RWPE1 (cell line): ENCODE measurements at regions not wholly inside any gene's neighbourhood (a gene's known extent, or its start where the extent isn't known, plus 50 kb on each side); places are given as distances from the start of the nearest gene placed in this dataset.

Experiments used
- CTCF ChIA-PET: fragments of 350-600 bp; sonication (Branson Sonifier 250); formaldehyde crosslinking; extraction: SDS; loops from one replicate; lab custom pipeline; 2021; lab: Yijun Ruan, JAX
- POLR2A ChIA-PET: fragments of 400-600 bp; formaldehyde crosslinking; extraction: SDS; loops from one replicate; lab custom pipeline; 2020; ENCODE audit warnings: antibody characterized with exemption; ENCODE audit not compliant: low non-redundant PET; lab: Yijun Ruan, JAX
- DNase-seq: peaks from one replicate; pipeline ENCODE4 v3.0.0; 2012; ENCODE audit warnings: low spot score
- H3K27ac ChIP-seq: fragments of 450-650 bp; 2 replicates; pipeline ENCODE4 v1.5.1; 2017
- CTCF ChIP-seq: fragments of 450-650 bp; conservative IDR thresholded peaks from 2 replicates; pipeline ENCODE4 v1.5.1; 2017; ENCODE audit warnings: low read depth, mild to moderate bottlenecking

- no peak for TF ChIP-seq CTCF
- H3K27ac ChIP-seq: no peak overlapping the region
- CTCF ChIA-PET: interaction anchor here (0.6 kb wide), 1 partner anchor 63 kb away, joined by 3 read pairs; no protein-coding TSS in a partner anchor
- no peak for DNase-seq
- POLR2A ChIA-PET: no interaction called here
Measured at GRCh38 chr12:13597837-13598236, 383.6 kb downstream of the GRIN2B start.

DNA sequence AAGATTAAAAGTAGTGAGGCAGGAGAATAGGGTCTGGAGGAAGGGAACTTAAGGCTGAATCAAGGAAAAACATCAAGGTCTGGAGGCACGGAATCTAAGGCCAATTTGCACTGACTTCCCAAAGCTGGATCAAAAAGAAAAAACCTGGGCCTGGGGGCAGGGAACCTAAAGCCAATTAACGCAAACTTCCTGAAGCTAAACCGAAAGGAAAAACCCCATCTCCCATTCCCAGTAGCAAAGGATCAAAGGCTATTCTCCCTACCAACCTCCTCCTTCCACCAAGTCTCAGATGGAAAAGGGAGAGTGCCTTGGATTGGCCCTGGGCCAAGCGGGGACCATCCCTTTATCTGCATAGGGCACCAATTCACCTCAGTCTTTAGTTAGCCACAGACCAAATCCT, 384.2 kb downstream of the GRIN2B start:
- H3K27ac ChIP-seq: no peak overlapping the region
- ChIA-PET CTCF (no interaction called here), POLR2A (no interaction called here)
- no peak for DNase-seq
- no peak for TF ChIP-seq CTCF

DNA sequence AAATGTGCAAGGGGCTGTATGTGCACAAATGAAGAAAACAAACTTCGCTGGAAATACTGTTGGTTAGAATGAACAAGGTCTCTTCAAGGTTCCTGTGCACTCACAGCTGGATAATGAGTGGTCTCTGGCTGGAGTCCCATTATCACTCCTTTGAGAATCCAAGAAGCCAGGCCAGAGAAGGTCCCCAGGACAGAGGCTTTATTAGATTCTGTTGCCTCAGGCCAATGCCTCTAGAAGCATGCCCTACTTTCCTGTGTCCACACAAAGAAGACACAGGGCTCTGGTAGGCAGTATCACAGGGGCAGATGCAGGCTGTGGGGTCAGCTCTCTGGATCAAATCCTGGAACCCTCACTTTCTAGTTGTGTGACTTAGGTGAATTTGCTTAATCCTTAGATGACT, 384.7 kb downstream of the GRIN2B start:
- no peak for TF ChIP-seq CTCF
- CTCF ChIA-PET: no interaction called here
- no peak for DNase-seq
- POLR2A ChIA-PET: no interaction called here
- no peak overlapping the region for H3K27ac ChIP-seq

DNA sequence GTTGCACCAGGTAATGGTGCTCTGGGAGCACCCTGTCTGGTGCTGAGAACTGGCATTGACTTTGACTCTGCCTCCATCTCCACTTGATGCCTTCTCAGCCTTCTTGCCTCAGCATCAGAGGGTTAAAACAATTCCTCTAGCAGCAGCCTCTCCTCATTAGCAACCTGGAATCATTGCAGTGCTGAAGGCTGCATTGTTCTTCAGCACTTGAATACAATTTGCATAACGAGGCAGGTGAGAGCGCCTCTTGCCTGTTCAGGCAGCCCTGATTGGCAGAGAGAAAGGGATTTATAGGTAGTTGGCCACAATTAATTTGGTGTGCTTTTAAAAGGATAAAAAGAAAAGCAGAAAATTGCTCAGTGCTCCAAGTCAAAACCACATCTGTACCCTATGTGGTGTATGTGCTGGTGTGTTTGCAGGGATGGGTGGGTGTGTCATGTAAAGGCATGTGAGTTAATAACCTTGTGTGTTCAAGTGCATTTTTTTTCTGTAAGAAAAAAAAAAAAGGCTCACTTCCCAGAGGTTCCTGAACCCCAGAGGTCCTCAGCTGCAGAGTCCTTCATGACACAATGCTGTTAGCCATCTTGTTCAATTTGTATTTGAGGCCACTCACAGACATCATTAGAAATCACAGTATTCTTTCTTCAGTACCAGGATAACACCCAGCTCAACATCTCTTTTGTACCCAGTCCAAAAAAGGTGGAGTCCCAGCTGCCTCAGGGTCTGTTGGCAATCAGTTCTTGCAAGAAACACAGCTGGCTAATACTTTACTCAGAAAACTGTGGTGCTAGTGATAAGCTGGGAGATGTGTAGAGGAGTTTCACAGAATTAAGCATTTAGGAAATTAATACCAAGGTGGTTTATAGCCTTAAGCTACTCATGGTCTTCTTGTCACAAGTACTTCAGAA, 385.6 kb downstream of the GRIN2B start:
- DNase-seq: no peak
- ChIA-PET POLR2A (no interaction called here), CTCF (no interaction called here)
- no peak for TF ChIP-seq CTCF
- H3K27ac ChIP-seq: no peak overlapping the region

DNA sequence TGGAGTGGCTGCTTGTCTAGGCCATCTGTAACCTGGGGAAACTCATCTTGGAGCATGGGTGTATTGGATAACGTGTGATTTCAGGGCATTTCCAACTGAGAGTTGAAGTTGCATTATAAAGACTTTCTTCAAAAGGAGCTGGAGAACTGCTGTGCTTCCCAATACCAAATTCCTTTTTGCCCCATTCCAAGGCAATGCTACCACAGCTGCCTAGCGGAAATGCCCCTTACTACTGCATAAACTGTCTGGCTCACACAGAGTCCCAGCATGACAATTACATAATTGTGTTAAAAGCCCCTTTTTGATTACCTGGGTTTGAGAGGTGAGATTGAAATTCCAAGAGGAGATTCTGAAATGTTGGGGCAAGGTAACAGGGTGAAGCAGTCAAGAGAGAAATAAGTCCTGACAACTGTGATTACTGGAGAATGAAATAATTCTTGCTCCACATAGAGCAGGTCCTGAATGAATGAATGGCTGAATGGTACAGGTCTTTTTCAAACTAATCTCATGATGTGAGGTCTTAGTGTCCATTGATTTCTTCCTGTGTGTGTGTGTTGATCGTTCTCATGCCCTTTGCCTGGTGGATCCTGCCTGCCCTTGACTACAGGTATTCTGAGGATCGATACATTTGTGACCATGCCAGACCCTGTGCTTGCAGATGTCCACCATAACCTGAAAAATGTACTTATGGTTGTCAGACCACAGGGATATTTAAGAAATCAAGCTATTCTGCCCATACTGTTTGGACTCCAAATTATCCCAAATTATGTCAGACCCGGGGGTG, 386.5 kb downstream of the GRIN2B start:
- CTCF ChIA-PET: no interaction called here
- no peak for TF ChIP-seq CTCF
- POLR2A ChIA-PET: no interaction called here
- no peak for DNase-seq
- H3K27ac ChIP-seq: no peak overlapping the region

GRCh38 chr12:13592063-13592942, 389.1 kb downstream of the GRIN2B start:
- no peak overlapping the region for H3K27ac ChIP-seq
- ChIA-PET POLR2A (no interaction called here), CTCF (interaction anchor here (0.5 to 0.6 kb wide), 2 partner anchors 18 to 64 kb away, joined by 3 read pairs; no protein-coding TSS in a partner anchor)
- no peak for DNase-seq
- no peak for TF ChIP-seq CTCF
